HEK293 (cell line): ENCODE measurements at regions not wholly inside any gene's neighbourhood (a gene's known extent, or its start where the extent isn't known, plus 50 kb on each side); places are given as distances from the start of the nearest gene placed in this dataset.

Experiments
- CTCF ChIA-PET: fragments of 350-600 bp; formaldehyde crosslinking; extraction: SDS; loops from one replicate; lab custom pipeline; 2021; ENCODE audit warnings: antibody characterized with exemption; lab: Yijun Ruan, JAX
- POLR2A ChIA-PET: fragments of 300-600 bp; formaldehyde crosslinking; extraction: SDS; loops from one replicate; lab custom pipeline; 2020; ENCODE audit warnings: antibody characterized with exemption, inconsistent platforms; lab: Yijun Ruan, JAX
- H3K27ac ChIP-seq: fragments of 200-500 bp; sonication (Bioruptor generic); 2 replicates; pipeline ENCODE4 v1.5.1; 2014; ENCODE audit warnings: low read depth, low read length, control low read depth, inconsistent platforms; ENCODE audit errors: extremely low read depth
- H3K36me3 ChIP-seq, 2 experiments: fragments of 200-500 bp in 1 of 2; sonication (Bioruptor generic) in 1 of 2; 1 replicate in 1 of 2; 2 replicates in 1 of 2; pipeline ENCODE4 v1.5.1; 2014 to 2017; ENCODE audit warnings: inconsistent platforms in 2 of 2, low read length in 2 of 2; ENCODE audit not compliant: control insufficient read depth in 2 of 2, insufficient read depth in 1 of 2
- H3K4me1 ChIP-seq: fragments of 200-500 bp; sonication (Bioruptor generic); 2 replicates; pipeline ENCODE4 v1.5.1; 2014; ENCODE audit warnings: mild to moderate bottlenecking, low read length, inconsistent platforms; ENCODE audit not compliant: control insufficient read depth, insufficient read depth
- H3K4me3 ChIP-seq: 2 replicates; pipeline ENCODE4 v1.5.1; 2011; ENCODE audit warnings: low read depth, mild to moderate bottlenecking, control low read depth, low read length, moderate library complexity
- H3K9me3 ChIP-seq: fragments of 200-500 bp; sonication (Bioruptor generic); 2 replicates; pipeline ENCODE4 v1.5.1; 2014; ENCODE audit warnings: low read depth, low read length, inconsistent platforms; ENCODE audit not compliant: control insufficient read depth, insufficient read depth
- ATF2 ChIP-seq: fragments of 450-650 bp; formaldehyde crosslinking; IDR thresholded peaks from 2 replicates; pipeline ENCODE4 v1.5.1; 2016; ENCODE audit warnings: missing biosample characterization, missing genetic modification characterization, low read depth
- EGR2 ChIP-seq: fragments of 450-650 bp; formaldehyde crosslinking; IDR thresholded peaks from 2 replicates; pipeline ENCODE4 v1.5.1; 2016; ENCODE audit warnings: low read depth, missing biosample characterization, missing genetic modification characterization
- IKZF3 ChIP-seq: fragments of 450-650 bp; IDR thresholded peaks from 2 replicates; pipeline ENCODE4 v1.5.0; 2018; ENCODE audit warnings: missing biosample characterization, mild to moderate bottlenecking, missing genetic modification characterization, moderate library complexity
- PRDM1 ChIP-seq: fragments of 450-650 bp; formaldehyde crosslinking; IDR thresholded peaks from 2 replicates; pipeline ENCODE4; 2016; ENCODE audit warnings: missing biosample characterization, missing genetic modification characterization
- ZNF18 ChIP-seq: fragments of 450-650 bp; formaldehyde crosslinking; IDR thresholded peaks from 2 replicates; pipeline ENCODE4 v1.5.1; 2016; ENCODE audit warnings: missing biosample characterization, missing genetic modification characterization
- ZNF2 ChIP-seq: fragments of 450-650 bp; formaldehyde crosslinking; IDR thresholded peaks from 2 replicates; pipeline ENCODE4 v1.5.1; 2016; ENCODE audit warnings: missing biosample characterization, missing genetic modification characterization
- ZNF449 ChIP-seq: fragments of 450-650 bp; formaldehyde crosslinking; IDR thresholded peaks from 2 replicates; pipeline ENCODE4 v1.5.1; 2017; ENCODE audit warnings: missing biosample characterization, mild to moderate bottlenecking, missing genetic modification characterization, moderate library complexity
- ZNF488 ChIP-seq: fragments of 450-650 bp; formaldehyde crosslinking; IDR thresholded peaks from 2 replicates; pipeline ENCODE4 v1.5.1; 2016; ENCODE audit warnings: missing biosample characterization, missing genetic modification characterization
- ZNF518A ChIP-seq: fragments of 450-650 bp; formaldehyde crosslinking; conservative IDR thresholded peaks from 2 replicates; pipeline ENCODE4 v1.5.1; 2016; ENCODE audit warnings: low read depth, missing biosample characterization, missing genetic modification characterization
- ZNF548 ChIP-seq: fragments of 450-650 bp; formaldehyde crosslinking; IDR thresholded peaks from 2 replicates; pipeline ENCODE4 v1.5.1; 2016; ENCODE audit warnings: missing biosample characterization, missing genetic modification characterization
- ZNF558 ChIP-seq: fragments of 450-650 bp; formaldehyde crosslinking; IDR thresholded peaks from 2 replicates; pipeline ENCODE4 v1.5.1; 2016; ENCODE audit warnings: missing biosample characterization, missing genetic modification characterization
- ZNF571 ChIP-seq: fragments of 450-650 bp; formaldehyde crosslinking; IDR thresholded peaks from 2 replicates; pipeline ENCODE4 v1.5.0; 2017; ENCODE audit warnings: missing biosample characterization, missing genetic modification characterization
- ZNF610 ChIP-seq: fragments of 450-650 bp; formaldehyde crosslinking; IDR thresholded peaks from 2 replicates; pipeline ENCODE4 v1.5.1; 2016; ENCODE audit warnings: missing biosample characterization, missing genetic modification characterization, borderline replicate concordance
- ZNF629 ChIP-seq: fragments of 450-650 bp; formaldehyde crosslinking; IDR thresholded peaks from 2 replicates; pipeline ENCODE4 v1.5.1; 2017; ENCODE audit warnings: missing biosample characterization, missing genetic modification characterization
- ZNF677 ChIP-seq: fragments of 450-650 bp; IDR thresholded peaks from 2 replicates; pipeline ENCODE4 v1.5.0; 2018; ENCODE audit warnings: missing biosample characterization, mild to moderate bottlenecking, missing genetic modification characterization, moderate library complexity
- ZNF701 ChIP-seq: fragments of 450-650 bp; formaldehyde crosslinking; IDR thresholded peaks from 2 replicates; pipeline ENCODE4 v1.5.1; 2016; ENCODE audit warnings: missing biosample characterization, missing genetic modification characterization
- ZNF76 ChIP-seq: fragments of 450-650 bp; formaldehyde crosslinking; IDR thresholded peaks from 2 replicates; pipeline ENCODE4; 2016; ENCODE audit warnings: low read depth, missing biosample characterization, missing genetic modification characterization, borderline replicate concordance
- ZNF830 ChIP-seq: fragments of 450-650 bp; IDR thresholded peaks from 2 replicates; pipeline ENCODE4 v1.5.0; 2018; ENCODE audit warnings: missing biosample characterization, missing genetic modification characterization, low read depth, mild to moderate bottlenecking, moderate library complexity
- ZNF837 ChIP-seq: fragments of 450-650 bp; formaldehyde crosslinking; IDR thresholded peaks from 2 replicates; pipeline ENCODE4 v1.5.1; 2016; ENCODE audit warnings: missing biosample characterization, missing genetic modification characterization
- ZSCAN16 ChIP-seq: fragments of 450-650 bp; formaldehyde crosslinking; IDR thresholded peaks from 2 replicates; pipeline ENCODE4 v1.5.1; 2016; ENCODE audit warnings: missing biosample characterization, missing genetic modification characterization

GRCh38 chr16:66265556-66266141 is 100.8 kb upstream of the CDH5 start (continued):
- TF ChIP-seq ZNF677 (tag by site-specific recombination) (no peak), ZSCAN16 (tag by site-specific recombination) (no peak), PRDM1 (tag by site-specific recombination) (no peak), ZNF449 (tag by site-specific recombination) (no peak), EGR2 (tag by site-specific recombination) (no peak), ZNF548 (tag by site-specific recombination) (no peak), ZNF558 (tag by site-specific recombination) (no peak), ZNF488 (no peak), ZNF571 (tag by site-specific recombination) (no peak), ZNF18 (tag by site-specific recombination) (no peak)

GRCh38 chr16:66265048-66265415 is 101.5 kb upstream of the CDH5 start:
- POLR2A ChIA-PET: no interaction called here
- no peaks in the 10 kb centered on the region for H3K36me3 ChIP-seq
- TF ChIP-seq ZNF2 (tag by site-specific recombination): no peak
- TF ChIP-seq ZNF518A (tag by site-specific recombination): no peak
- TF ChIP-seq ZNF610 (tag by site-specific recombination): no peak
- no peak for TF ChIP-seq ZNF837 (tag by site-specific recombination)
- TF ChIP-seq ATF2: no peak
- no peak for TF ChIP-seq ZNF629 (tag by site-specific recombination)
- no peak for TF ChIP-seq ZNF830 (tag by site-specific recombination)
- no peak for TF ChIP-seq ZNF701 (tag by site-specific recombination)
- no peak for TF ChIP-seq IKZF3 (tag by site-specific recombination)
- TF ChIP-seq ZNF76 (tag by site-specific recombination): no peak
- peaks cover 4% of the 10 kb centered on the region; the same call in 1 of the 2 replicates for H3K4me1 ChIP-seq
- H3K27ac ChIP-seq: no peak overlapping the region
- CTCF ChIA-PET: no interaction called here
- no peak overlapping the region for H3K4me3 ChIP-seq
- no peaks in the 10 kb centered on the region for H3K9me3 ChIP-seq
